ENCODE measurements at regions not wholly inside any gene's neighbourhood (a gene's known extent, or its start where the extent isn't known, plus 50 kb on each side); places are given as distances from the start of the nearest gene placed in this dataset.

GRCh38 chr4:98796991-98797390, 131.9 kb downstream of the EIF4E start:
- TF ChIP-seq ZNF274 (IDR thresholded peaks at IDR 0.05; ENCODE audit: low read depth, low read length) = no peak
- TF ChIP-seq YY1 (IDR thresholded peaks at IDR 0.05; ENCODE audit: insufficient read depth, insufficient read length) = no peak
